SIG-M5 treated with dmso at 0.1 percent for 504 hours (cell line): ENCODE measurements at regions not wholly inside any gene's neighbourhood (a gene's known extent, or its start where the extent isn't known, plus 50 kb on each side); places are given as distances from the start of the nearest gene placed in this dataset.

Experiments used
- DNase-seq: peaks from one replicate; lab custom pipeline; 2025; ENCODE audit not compliant: unreplicated experiment; lab: John Stamatoyannopoulos, UW

- no peak for DNase-seq
These were observed 679.7 kb upstream of the RAB6C start for GRCh38 chr2:129299756-129300155.

GRCh38 chr2:129300456-129300855 is 679.0 kb upstream of the RAB6C start:
- DNase-seq, result no peak

DNA sequence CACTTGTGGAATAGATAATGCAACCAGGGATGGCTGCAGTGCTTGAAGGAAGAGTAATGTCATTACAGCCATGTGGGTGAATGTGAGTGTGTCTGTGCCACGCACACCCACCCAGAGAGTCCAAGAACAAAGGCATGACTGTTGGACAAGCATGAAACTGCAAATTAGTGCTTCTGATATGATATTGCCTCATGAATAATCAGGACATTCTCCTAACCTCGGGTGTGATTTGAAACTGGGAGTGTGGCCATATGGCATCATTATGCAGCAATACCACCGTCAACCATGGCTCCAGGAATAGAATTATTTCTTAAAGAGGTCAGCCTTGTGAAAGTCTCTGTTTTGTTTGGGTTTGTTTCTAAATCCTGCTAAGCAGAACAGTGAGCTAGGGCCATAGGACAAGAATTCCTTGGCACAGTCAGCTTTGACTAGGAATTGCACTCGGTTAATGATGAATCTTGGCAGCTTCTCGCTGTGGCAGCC is 678.0 kb upstream of the RAB6C start:
- no peak for DNase-seq

DNA sequence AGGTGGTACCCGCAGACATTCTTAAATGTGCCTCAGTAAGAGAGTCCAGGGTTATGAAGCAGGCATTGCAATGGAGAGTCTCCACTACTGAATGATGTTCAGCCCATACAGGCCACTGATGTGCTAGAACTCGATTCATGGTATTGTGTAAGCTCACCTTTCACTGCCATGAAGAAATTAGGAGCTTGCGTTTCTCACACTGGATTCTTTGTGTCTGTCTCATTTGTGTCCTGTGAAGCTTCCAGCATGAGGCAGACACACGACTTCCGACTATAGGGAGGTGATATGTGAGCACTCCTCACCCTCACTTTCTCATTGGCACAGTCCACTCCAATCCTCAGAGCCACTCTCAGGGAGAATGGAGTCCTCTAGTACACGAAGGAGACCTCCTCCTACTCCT is 677.4 kb upstream of the RAB6C start:
- no peak for DNase-seq

GRCh38 chr2:129302561-129303183 is 676.8 kb upstream of the RAB6C start:
- no peak for DNase-seq

GRCh38 chr2:129314120-129314519 is 665.3 kb upstream of the RAB6C start:
- no peak for DNase-seq

DNA sequence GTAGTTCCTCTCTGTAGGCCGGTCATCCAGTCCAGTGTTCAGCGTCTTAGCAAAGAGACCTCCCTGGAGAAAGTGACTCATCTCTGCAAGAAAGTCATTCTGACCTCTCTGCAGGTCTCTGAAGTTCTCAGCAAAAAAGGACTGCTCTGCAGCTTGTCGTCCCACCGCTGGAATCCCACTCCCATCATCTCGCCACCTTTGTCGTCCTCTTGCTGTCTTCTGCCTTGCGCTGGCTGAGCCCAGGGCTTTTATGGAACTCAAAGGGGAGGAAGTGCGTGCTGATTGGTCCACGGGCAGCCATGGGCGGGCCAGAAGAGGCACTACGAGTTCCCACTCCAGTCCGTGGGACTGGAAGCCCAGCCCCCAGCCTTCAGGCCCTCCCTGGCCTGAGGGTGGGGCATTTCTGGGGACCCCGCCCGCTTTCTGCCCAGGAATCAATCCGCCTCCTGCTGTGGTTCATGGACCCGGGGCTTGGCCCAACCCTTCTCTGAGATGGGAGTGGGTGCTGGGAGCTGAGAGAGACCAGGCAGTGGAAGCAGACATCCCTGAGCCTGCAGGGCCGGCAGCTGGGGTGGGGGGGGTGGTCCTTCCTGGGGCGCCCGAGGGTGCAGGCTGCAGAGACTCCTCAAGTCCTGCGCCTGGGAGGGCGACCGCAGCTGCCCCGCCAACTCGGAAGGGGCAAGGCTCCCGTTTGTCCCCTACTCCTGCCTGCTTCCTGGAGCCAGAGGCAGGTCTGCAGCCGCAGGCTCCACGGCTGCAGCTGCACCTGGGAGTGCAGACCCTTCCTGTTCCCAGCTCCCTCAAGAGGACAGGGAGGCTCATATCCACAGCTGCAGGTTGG is 660.7 kb upstream of the RAB6C start:
- DNase-seq, result no peak

- DNase-seq, result no peak
These were observed 660.1 kb upstream of the RAB6C start for GRCh38 chr2:129319422-129319717.

GRCh38 chr2:129320288-129320687 is 659.2 kb upstream of the RAB6C start:
- DNase-seq, result no peak

DNA sequence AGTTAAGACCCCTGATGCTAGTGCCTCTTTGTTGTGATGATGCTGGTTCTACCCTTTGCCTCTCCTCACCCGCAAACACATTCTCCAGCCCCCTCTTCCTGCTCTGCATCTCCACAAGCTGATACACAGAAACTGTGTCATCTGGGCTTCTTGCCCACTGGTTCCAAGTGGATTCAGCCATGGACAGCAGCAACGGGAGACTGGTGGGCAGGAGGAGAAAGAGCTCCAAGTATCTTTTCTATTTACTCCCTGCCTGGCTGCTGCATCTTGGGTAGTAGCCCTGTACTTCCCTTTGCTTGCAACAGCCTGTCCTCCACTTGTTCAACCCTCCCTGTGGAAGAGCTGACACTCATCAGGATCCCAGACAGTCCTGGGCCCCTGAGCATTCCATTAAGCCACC is 655.1 kb upstream of the RAB6C start:
- DNase-seq, result no peak

- DNase-seq, result no peak
These were observed 654.3 kb upstream of the RAB6C start for GRCh38 chr2:129325151-129325550.

- no peak for DNase-seq
These were observed 649.9 kb upstream of the RAB6C start for GRCh38 chr2:129329574-129329973.

- DNase-seq, result no peak
These were observed 649.0 kb upstream of the RAB6C start for GRCh38 chr2:129330504-129330903.

DNA sequence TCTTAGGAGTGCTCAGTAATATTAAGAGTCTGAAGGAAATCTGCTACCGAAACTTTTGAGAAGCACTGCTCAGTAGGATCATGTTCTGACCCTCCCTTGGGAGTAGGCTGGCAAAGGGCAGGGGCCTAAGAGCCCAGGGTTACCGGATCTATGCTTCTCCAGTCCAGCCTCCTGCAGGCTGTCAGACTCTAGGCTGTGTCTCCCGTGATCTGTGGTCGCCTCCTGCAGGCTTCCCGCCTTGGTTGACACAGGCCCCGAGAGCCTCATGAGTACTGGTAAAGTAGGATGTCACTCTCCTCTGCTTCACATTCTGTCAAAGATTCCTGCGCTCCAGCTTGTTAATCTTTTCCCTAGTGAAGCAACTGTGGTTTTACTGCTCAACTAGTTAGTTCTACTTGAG is 647.8 kb upstream of the RAB6C start:
- no peak for DNase-seq

GRCh38 chr2:129334128-129334527 is 645.3 kb upstream of the RAB6C start:
- DNase-seq, result no peak

DNA sequence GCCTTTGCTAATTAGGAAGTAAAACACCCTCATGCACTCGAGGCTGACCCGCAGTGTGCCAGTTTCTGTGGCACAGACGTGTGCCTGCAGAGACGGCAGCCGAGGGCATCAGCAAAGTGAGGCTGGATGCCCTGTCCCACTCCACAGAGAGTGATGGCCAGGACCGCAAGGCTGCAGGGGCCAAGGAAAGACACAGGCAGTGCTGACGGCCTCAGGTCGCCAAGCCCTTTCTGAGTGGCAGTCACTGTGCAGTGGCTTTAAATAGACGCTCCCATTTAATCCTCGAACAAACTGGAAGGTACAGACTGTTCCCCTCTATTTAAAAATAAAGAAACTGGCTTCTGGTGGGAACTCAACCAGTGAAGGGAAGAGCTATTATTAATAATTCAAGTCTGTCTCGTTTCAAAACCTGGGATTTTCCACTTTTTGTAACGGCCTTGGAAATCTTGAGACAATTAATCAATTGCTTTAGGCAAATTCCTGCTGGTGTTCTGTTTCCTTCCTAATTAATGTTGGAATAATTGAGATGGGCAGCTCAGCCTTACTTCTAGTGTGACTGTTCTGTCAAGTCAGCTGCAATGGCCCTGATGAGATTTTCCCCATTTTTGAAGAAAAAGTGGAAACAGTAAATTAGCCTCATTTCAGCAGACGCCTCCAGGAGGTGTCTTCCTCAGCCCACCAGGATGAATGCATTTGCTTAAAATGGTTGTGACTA is 644.6 kb upstream of the RAB6C start:
- DNase-seq, result no peak

DNA sequence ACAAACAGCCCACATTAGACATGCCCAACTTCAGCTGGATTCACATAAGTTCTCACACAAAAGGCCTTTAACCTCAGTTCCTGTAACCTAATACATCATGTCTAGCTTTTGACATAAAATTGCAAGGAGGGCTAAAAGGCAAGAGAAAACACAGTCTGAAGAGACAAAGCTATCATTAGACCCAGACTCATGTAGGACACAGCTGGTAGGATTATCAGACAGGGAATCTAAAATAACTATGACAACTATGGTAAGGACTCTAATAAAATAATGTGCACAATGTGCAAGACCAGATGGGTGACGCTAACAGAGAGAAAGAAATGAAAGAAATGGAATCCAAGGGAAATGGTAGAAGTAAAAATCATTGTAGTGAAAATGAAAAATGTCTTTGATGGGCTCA is 643.2 kb upstream of the RAB6C start:
- DNase-seq, result no peak

DNA sequence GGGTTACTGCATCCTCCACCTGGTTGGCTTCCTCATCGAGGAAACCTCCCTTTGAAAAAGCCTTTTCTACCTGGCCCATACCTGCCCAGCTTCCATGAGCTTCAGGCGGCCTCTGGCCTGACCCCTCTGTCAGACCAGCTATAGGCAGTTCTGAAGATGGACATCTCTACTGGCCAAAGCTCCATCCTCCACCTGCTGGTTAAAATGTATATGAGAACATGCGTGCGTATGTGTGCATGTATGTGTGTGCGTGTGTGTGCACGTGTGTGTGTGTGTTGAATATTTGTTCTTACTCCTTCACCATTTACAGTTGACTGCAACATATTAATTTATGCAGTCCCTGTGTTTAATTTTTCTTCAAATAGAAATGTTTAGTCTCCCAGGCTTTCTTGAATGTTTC is 642.4 kb upstream of the RAB6C start:
- DNase-seq, result no peak

DNA sequence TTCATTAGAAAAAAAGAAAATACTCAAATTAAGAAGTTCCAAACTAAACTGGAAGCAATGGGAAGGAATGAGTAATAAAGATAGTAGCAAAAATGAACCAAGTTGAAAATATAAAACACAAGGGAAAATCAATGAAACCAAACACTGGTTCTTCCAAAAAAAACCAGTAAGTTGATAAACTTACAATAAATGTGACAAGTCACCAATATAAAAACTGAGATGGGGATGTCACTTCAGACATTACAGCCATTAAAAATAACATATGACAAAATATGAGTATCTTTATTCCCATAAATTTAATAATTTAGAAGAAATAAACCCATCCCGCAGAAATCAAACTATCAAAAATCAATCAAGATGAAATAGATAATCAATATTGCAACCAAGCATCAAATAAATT is 633.9 kb upstream of the RAB6C start:
- no peak for DNase-seq

GRCh38 chr2:129347486-129348217 is 631.8 kb upstream of the RAB6C start:
- no peak for DNase-seq

GRCh38 chr2:129354631-129355030 is 624.8 kb upstream of the RAB6C start:
- no peak for DNase-seq
